H9 (cell line): ENCODE measurements at regions not wholly inside any gene's neighbourhood (a gene's known extent, or its start where the extent isn't known, plus 50 kb on each side); places are given as distances from the start of the nearest gene placed in this dataset.

ENCODE experiments used
- DNase-seq: peaks from one replicate; pipeline ENCODE4 v3.0.0-alpha.2; 2017
- H2AFZ ChIP-seq: one replicate; pipeline ENCODE4 v1.6.1; 2013; ENCODE audit warnings: mild to moderate bottlenecking, low read length, control low read depth, moderate library complexity
- H2AK5ac ChIP-seq: 2 replicates; pipeline ENCODE4 v1.6.1; 2013; ENCODE audit warnings: low read length, control low read depth, mixed read lengths; ENCODE audit not compliant: insufficient read length
- H2BK120ac ChIP-seq: one replicate; pipeline ENCODE4 v1.6.1; 2013; ENCODE audit warnings: low read depth, mild to moderate bottlenecking, low read length, control low read depth, inconsistent platforms; ENCODE audit not compliant: poor library complexity, severe bottlenecking
- H2BK12ac ChIP-seq: 2 replicates; pipeline ENCODE4 v1.6.1; 2013; ENCODE audit warnings: low read length, control low read depth, mixed read lengths, low read depth; ENCODE audit not compliant: insufficient read length
- H2BK15ac ChIP-seq: 2 replicates; pipeline ENCODE4 v1.6.1; 2013; ENCODE audit warnings: low read depth, low read length, control low read depth
- H2BK20ac ChIP-seq: one replicate; pipeline ENCODE4 v1.6.1; 2013; ENCODE audit warnings: low read depth, mild to moderate bottlenecking, low read length, control low read depth, inconsistent platforms; ENCODE audit not compliant: poor library complexity, severe bottlenecking
- H2BK5ac ChIP-seq: 2 replicates; pipeline ENCODE4 v1.6.1; 2013; ENCODE audit warnings: low read length, control low read depth, mixed read lengths; ENCODE audit not compliant: insufficient read length
- H3K14ac ChIP-seq: 2 replicates; pipeline ENCODE4 v1.6.1; 2013; ENCODE audit warnings: low read length, control low read depth; ENCODE audit not compliant: insufficient read depth
- H3K18ac ChIP-seq: 2 replicates; pipeline ENCODE4 v1.6.1; 2013; ENCODE audit warnings: low read depth, mild to moderate bottlenecking, mixed read lengths, low read length, control low read depth; ENCODE audit not compliant: insufficient read length
- H3K23ac ChIP-seq: 2 replicates; pipeline ENCODE4 v1.6.1; 2013; ENCODE audit warnings: low read length, control low read depth, mixed read lengths, low read depth; ENCODE audit not compliant: insufficient read length
- H3K23me2 ChIP-seq: 2 replicates; pipeline ENCODE4 v1.6.1; 2013; ENCODE audit warnings: low read depth, mild to moderate bottlenecking, mixed read lengths, low read length, control low read depth; ENCODE audit not compliant: insufficient read length, poor library complexity, severe bottlenecking
- H3K27ac ChIP-seq: 2 replicates; pipeline ENCODE4 v1.5.1; 2013; ENCODE audit warnings: low read length, control low read depth, mixed read lengths, low read depth; ENCODE audit not compliant: insufficient read length
- H3K27me3 ChIP-seq: 2 replicates; pipeline ENCODE4 v1.6.1; 2013; ENCODE audit warnings: low read length, control low read depth, inconsistent platforms; ENCODE audit not compliant: insufficient read depth
- H3K4ac ChIP-seq: 2 replicates; pipeline ENCODE4 v1.6.1; 2013; ENCODE audit warnings: low read depth, mild to moderate bottlenecking, control low read depth, inconsistent platforms, low read length, moderate library complexity
- H3K4me1 ChIP-seq: 2 replicates; pipeline ENCODE4 v1.6.1; 2013; ENCODE audit warnings: low read length, control low read depth, inconsistent platforms; ENCODE audit not compliant: insufficient read depth
- H3K4me2 ChIP-seq: 2 replicates; pipeline ENCODE4 v1.6.1; 2013; ENCODE audit warnings: low read length, control low read depth, mixed read lengths; ENCODE audit not compliant: insufficient read length, insufficient read depth
- H3K56ac ChIP-seq: 2 replicates; pipeline ENCODE4 v1.6.1; 2013; ENCODE audit warnings: low read depth, mild to moderate bottlenecking, mixed read lengths, low read length, control low read depth; ENCODE audit not compliant: insufficient read length
- H3K79me1 ChIP-seq: 2 replicates; pipeline ENCODE4 v1.6.1; 2013; ENCODE audit warnings: low read depth, mild to moderate bottlenecking, moderate library complexity, low read length, control low read depth, inconsistent platforms; ENCODE audit not compliant: insufficient read depth, poor library complexity, severe bottlenecking
- H3K79me2 ChIP-seq: 2 replicates; pipeline ENCODE4 v1.6.1; 2013; ENCODE audit warnings: low read length, control low read depth, inconsistent platforms; ENCODE audit not compliant: insufficient read depth
- H3K9ac ChIP-seq: 2 replicates; pipeline ENCODE4 v1.6.1; 2013; ENCODE audit warnings: low read length, control low read depth, mixed read lengths; ENCODE audit not compliant: insufficient read length; ENCODE audit errors: extremely low read depth
- H3K9me3 ChIP-seq: one replicate; pipeline ENCODE4 v1.6.1; 2013; ENCODE audit warnings: low read depth, low read length, inconsistent platforms; ENCODE audit not compliant: control insufficient read depth
- H3T11ph ChIP-seq: one replicate; pipeline ENCODE4 v1.6.1; 2013; ENCODE audit warnings: mild to moderate bottlenecking, low read length, control low read depth, inconsistent platforms
- H4K20me1 ChIP-seq: one replicate; pipeline ENCODE4 v1.6.1; 2013; ENCODE audit not compliant: control insufficient read depth, insufficient read length, insufficient read depth
- H4K5ac ChIP-seq: 2 replicates; pipeline ENCODE4 v1.6.1; 2013; ENCODE audit warnings: low read depth, mild to moderate bottlenecking, mixed read lengths, low read length, control low read depth; ENCODE audit not compliant: insufficient read length
- H4K8ac ChIP-seq: replicated peaks from 2 replicates; pipeline ENCODE4 v1.6.1; 2013; ENCODE audit warnings: low read length, control low read depth, mixed read lengths, low read depth; ENCODE audit not compliant: insufficient read length
- H4K91ac ChIP-seq: 2 replicates; pipeline ENCODE4 v1.6.1; 2013; ENCODE audit warnings: low read depth, mild to moderate bottlenecking, moderate library complexity, mixed read lengths, low read length, control low read depth; ENCODE audit not compliant: insufficient read length
- H3K27ac Mint-ChIP-seq, 3 experiments: 2 replicates in 2 of 3; 3 replicates in 1 of 3; pipeline ENCODE4 v1.8.0; 2020 to 2021; ENCODE audit warnings: mixed read lengths in 3 of 3, mild to moderate bottlenecking in 1 of 3, moderate library complexity in 1 of 3
- H3K27me3 Mint-ChIP-seq: 2 replicates; pipeline ENCODE4 v1.8.0; 2021; ENCODE audit warnings: low read depth, mild to moderate bottlenecking, moderate library complexity, mixed read lengths
- H3K36me3 Mint-ChIP-seq, 3 experiments: 2 replicates in 2 of 3; 3 replicates in 1 of 3; pipeline ENCODE4 v1.8.0; 2020 to 2021; ENCODE audit warnings: low read depth in 3 of 3, mixed read lengths in 3 of 3; ENCODE audit not compliant: insufficient read depth in 1 of 3
- H3K4me1 Mint-ChIP-seq, 2 experiments: 2 replicates each; pipeline ENCODE4 v1.8.0; 2020; ENCODE audit warnings: mixed read lengths in 2 of 2
- H3K4me3 Mint-ChIP-seq, 2 experiments: 2 replicates in 1 of 2; 3 replicates in 1 of 2; pipeline ENCODE4 v1.8.0; 2020 to 2021; ENCODE audit warnings: mild to moderate bottlenecking in 2 of 2, mixed read lengths in 2 of 2, moderate library complexity in 1 of 2
- H3K9me3 Mint-ChIP-seq, 2 experiments: 2 replicates in 1 of 2; 3 replicates in 1 of 2; pipeline ENCODE4 v1.8.0; 2020; ENCODE audit warnings: mild to moderate bottlenecking in 2 of 2, mixed read lengths in 2 of 2, moderate library complexity in 1 of 2
- CTCF ChIP-seq: fragments of 200-600 bp; sonication (generic); conservative IDR thresholded peaks from 3 replicates; pipeline ENCODE4 v1.8.0; 2021; ENCODE audit warnings: antibody characterized with exemption, mild to moderate bottlenecking
- WGBS: extraction: QIAGEN DNeasy Blood & Tissue Kit; methylation state at CpG from one replicate; pipeline ENCODE4 v1.1.7; 2013; ENCODE audit warnings: missing lambda C conversion rate, low lambda C conversion rate, mixed read lengths; ENCODE audit not compliant: insufficient read length; ENCODE audit errors: extremely low coverage; 5-methylcytosine and 5-hydroxymethylcytosine counted together

- Histone ChIP-seq H3K4me2 (no peak overlapping the region), H2BK15ac (no peak overlapping the region), H3K79me2 (no peaks in the 10 kb centered on the region), H4K8ac (no peak overlapping the region), H3K56ac (no peak overlapping the region), H3K23ac (no peak overlapping the region), H3K27me3 (no peaks in the 10 kb centered on the region), H3K14ac (no peak overlapping the region; the same call in 1 of the 2 replicates), H3K23me2 (no peaks in the 10 kb centered on the region), H2BK120ac (no peak overlapping the region), H2AK5ac (no peak overlapping the region), H4K20me1 (no peaks in the 10 kb centered on the region), H3K9ac (no peak overlapping the region), H3K9me3 (no peaks in the 10 kb centered on the region), H3K18ac (no peak overlapping the region), H3K27ac (no peak overlapping the region), H2BK20ac (no peak overlapping the region), H3T11ph (no peak overlapping the region), H2BK5ac (no peak overlapping the region), H2AFZ (no peak overlapping the region), H2BK12ac (no peak overlapping the region), H4K5ac (no peak overlapping the region), H4K91ac (no peak overlapping the region), H3K79me1 (no peaks in the 10 kb centered on the region), H3K4me1 (no peaks in the 10 kb centered on the region), H3K4ac (no peak overlapping the region; the same call in 1 of the 2 replicates)
- peaks cover 0 to 5% (median 3%) of the 10 kb centered on the region in 3 experiments; a peak in 2 of 7 replicates for H3K36me3 Mint-ChIP-seq
- no peak overlapping the region for H3K27ac Mint-ChIP-seq
- TF ChIP-seq CTCF: no peak
- DNase-seq: no peak
- H3K4me3 Mint-ChIP-seq: no peak overlapping the region
- H3K4me1 Mint-ChIP-seq: no peaks in the 10 kb centered on the region
- H3K27me3 Mint-ChIP-seq: peaks cover 4% of the 10 kb centered on the region
- WGBS: no CpG with 5 or more reads among the region's 4 CpGs
- H3K9me3 Mint-ChIP-seq: peaks cover 2 to 12% of the 10 kb centered on the region in 2 experiments; a peak in 4 of 5 replicates
Measured at GRCh38 chr12:111240374-111240773, 128.5 kb downstream of the PHETA1 start.
